NCI-H524 (cell line): ENCODE measurements at regions not wholly inside any gene's neighbourhood (a gene's known extent, or its start where the extent isn't known, plus 50 kb on each side); places are given as distances from the start of the nearest gene placed in this dataset.
"Not testable (repeated sequence)": the region's sequence is repeated elsewhere in the genome, so short reads cannot be mapped to it uniquely, and the experiment has no call there.

Source experiments
- DNase-seq, 2 experiments: peaks; one replicate each; lab custom pipeline; 2025; lab: John Stamatoyannopoulos, UW

- no peak for DNase-seq
Measured at GRCh38 chr7:50855526-50855925, 72.8 kb upstream of the GRB10 start.

- no peak for DNase-seq
Measured at GRCh38 chr7:50854831-50855230, 72.1 kb upstream of the GRB10 start.

- no peak for DNase-seq
Measured at GRCh38 chr7:50854247-50854646, 71.6 kb upstream of the GRB10 start.

GRCh38 chr7:50853311-50853710 is 70.6 kb upstream of the GRB10 start:
- no peak for DNase-seq

GRCh38 chr7:50852901-50853300 is 70.2 kb upstream of the GRB10 start:
- no peak for DNase-seq

- DNase-seq, result no peak
Measured at GRCh38 chr7:50851891-50852290, 69.2 kb upstream of the GRB10 start.

- DNase-seq, result no peak
Measured at GRCh38 chr7:50851451-50851850, 68.8 kb upstream of the GRB10 start.

- no peak for DNase-seq
Measured at GRCh38 chr7:50849991-50850390, 67.3 kb upstream of the GRB10 start.

GRCh38 chr7:50848203-50848602 is 65.5 kb upstream of the GRB10 start:
- no peak for DNase-seq

- not testable (repeated sequence) for DNase-seq
Measured at GRCh38 chr7:50844861-50845260, 62.2 kb upstream of the GRB10 start.

- no peak for DNase-seq
Measured at GRCh38 chr7:50842041-50842440, 59.3 kb upstream of the GRB10 start.

- DNase-seq, result no peak
Measured at GRCh38 chr7:50838675-50839377, 56.1 kb upstream of the GRB10 start.

GRCh38 chr7:50837965-50838364 is 55.3 kb upstream of the GRB10 start:
- no peak for DNase-seq

GRCh38 chr7:50836646-50837045 is 54.0 kb upstream of the GRB10 start:
- DNase-seq, result no peak

GRCh38 chr7:50835156-50835555 is 52.5 kb upstream of the GRB10 start:
- no peak for DNase-seq

- no peak for DNase-seq
Measured at GRCh38 chr7:50834679-50835078, 52.0 kb upstream of the GRB10 start.

GRCh38 chr7:50834031-50834535 is 51.4 kb upstream of the GRB10 start:
- DNase-seq, result no peak

GRCh38 chr7:50832744-50833143 is 50.0 kb upstream of the GRB10 start:
- no peak for DNase-seq
